Breast epithelium (tissue), 3 donors: ENCODE measurements at regions not wholly inside any gene's neighbourhood (a gene's known extent, or its start where the extent isn't known, plus 50 kb on each side); places are given as distances from the start of the nearest gene placed in this dataset.

Experiments used
- POLR2A ChIP-seq: fragments of 450-650 bp; IDR thresholded peaks from one replicate; pipeline ENCODE4 v1.6.1; 2016; ENCODE audit warnings: antibody characterized with exemption, mild to moderate bottlenecking, moderate library complexity
- POLR2AphosphoS5 ChIP-seq, 3 donors: sonication (generic); formaldehyde crosslinking; IDR thresholded peaks; one replicate each; pipeline ENCODE4 v1.6.1; 2017; ENCODE audit warnings: antibody characterized with exemption in 3 of 3
- TF ChIP-seq, protein P1 (sequence below), 3 donors: fragments of 450-650 bp; IDR thresholded peaks; one replicate each; pipeline ENCODE4 v1.5.1; 2016 to 2017; ENCODE audit warnings: antibody characterized with exemption in 3 of 3, mild to moderate bottlenecking in 3 of 3, moderate library complexity in 3 of 3

DNA sequence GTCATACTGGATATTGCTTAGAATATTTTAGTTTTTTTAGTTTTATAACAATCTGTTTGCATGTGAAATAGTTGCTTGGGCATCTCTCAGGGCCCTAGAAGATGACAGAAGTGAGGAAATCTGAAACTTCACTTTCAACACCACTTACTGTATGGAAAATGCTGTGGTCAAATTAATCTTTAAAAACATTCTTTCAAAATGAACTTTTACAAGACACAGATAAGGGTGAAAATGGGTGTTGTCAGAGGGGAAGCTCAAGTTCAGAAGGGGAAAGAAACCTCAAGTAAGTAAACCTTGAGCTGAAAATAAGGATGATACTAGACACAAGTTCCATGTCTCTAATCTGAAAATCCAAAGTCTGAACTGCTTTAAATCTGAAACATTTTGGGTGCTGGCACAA is 1840.1 kb upstream of the RAG2 start:
- TF ChIP-seq, protein P1, sequence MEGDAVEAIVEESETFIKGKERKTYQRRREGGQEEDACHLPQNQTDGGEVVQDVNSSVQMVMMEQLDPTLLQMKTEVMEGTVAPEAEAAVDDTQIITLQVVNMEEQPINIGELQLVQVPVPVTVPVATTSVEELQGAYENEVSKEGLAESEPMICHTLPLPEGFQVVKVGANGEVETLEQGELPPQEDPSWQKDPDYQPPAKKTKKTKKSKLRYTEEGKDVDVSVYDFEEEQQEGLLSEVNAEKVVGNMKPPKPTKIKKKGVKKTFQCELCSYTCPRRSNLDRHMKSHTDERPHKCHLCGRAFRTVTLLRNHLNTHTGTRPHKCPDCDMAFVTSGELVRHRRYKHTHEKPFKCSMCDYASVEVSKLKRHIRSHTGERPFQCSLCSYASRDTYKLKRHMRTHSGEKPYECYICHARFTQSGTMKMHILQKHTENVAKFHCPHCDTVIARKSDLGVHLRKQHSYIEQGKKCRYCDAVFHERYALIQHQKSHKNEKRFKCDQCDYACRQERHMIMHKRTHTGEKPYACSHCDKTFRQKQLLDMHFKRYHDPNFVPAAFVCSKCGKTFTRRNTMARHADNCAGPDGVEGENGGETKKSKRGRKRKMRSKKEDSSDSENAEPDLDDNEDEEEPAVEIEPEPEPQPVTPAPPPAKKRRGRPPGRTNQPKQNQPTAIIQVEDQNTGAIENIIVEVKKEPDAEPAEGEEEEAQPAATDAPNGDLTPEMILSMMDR (IDR thresholded peaks at IDR 0.05) = no peak
- TF ChIP-seq POLR2A = no peak
- TF ChIP-seq POLR2AphosphoS5 (IDR thresholded peaks at IDR 0.05) = no peak
